ENCODE measurements at regions not wholly inside any gene's neighbourhood (a gene's known extent, or its start where the extent isn't known, plus 50 kb on each side); places are given as distances from the start of the nearest gene placed in this dataset.

- TF ChIP-seq POLR2A (IDR thresholded peaks at IDR 0.05; ENCODE audit: low read depth, low read length) (no peak), POLR2AphosphoS5 (IDR thresholded peaks at IDR 0.05; ENCODE audit: low read depth, low read length) (no peak), TAF1 (IDR thresholded peaks at IDR 0.05; ENCODE audit: borderline replicate concordance, low read depth, low read length) (no peak)
- FAIRE-seq (no peak), DNase-seq (ENCODE audit: insufficient read length) (no peak)
Observed at GRCh38 chr13:75920536-75920935, 284.4 kb downstream of the LMO7 start.

GRCh38 chr13:75919660-75920199, 283.6 kb downstream of the LMO7 start:
- DNase-seq (ENCODE audit: insufficient read length) (no peak), FAIRE-seq (no peak)
- no peak for TF ChIP-seq POLR2AphosphoS5 (IDR thresholded peaks at IDR 0.05; ENCODE audit: low read depth, low read length)
- TF ChIP-seq POLR2A (IDR thresholded peaks at IDR 0.05; ENCODE audit: low read depth, low read length) = no peak
- TF ChIP-seq TAF1 (IDR thresholded peaks at IDR 0.05; ENCODE audit: borderline replicate concordance, low read depth, low read length) = no peak

DNA sequence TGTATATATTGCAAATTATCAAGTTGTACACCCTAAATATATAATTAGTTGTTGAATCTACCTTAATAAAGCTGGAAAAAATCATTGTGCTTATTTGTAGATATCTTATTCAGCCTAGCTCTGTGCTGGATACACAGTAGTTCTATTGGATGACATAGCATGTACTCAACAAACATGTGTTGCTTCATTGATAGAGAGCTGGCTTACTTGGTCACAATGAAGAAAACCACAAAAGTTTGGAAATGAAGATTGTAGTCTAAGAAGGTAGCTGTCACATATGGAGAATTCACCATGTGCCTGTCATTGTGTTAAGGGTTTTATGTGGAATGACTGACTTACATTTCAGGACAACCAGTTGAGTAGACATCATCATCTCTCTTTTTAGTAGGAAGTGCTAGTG, 278.9 kb downstream of the LMO7 start:
- FAIRE-seq (no peak), DNase-seq (ENCODE audit: insufficient read length) (no peak)
- TF ChIP-seq POLR2AphosphoS5 (IDR thresholded peaks at IDR 0.05; ENCODE audit: low read depth, low read length) = no peak
- TF ChIP-seq POLR2A (IDR thresholded peaks at IDR 0.05; ENCODE audit: low read depth, low read length) = no peak
- no peak for TF ChIP-seq TAF1 (IDR thresholded peaks at IDR 0.05; ENCODE audit: borderline replicate concordance, low read depth, low read length)

DNA sequence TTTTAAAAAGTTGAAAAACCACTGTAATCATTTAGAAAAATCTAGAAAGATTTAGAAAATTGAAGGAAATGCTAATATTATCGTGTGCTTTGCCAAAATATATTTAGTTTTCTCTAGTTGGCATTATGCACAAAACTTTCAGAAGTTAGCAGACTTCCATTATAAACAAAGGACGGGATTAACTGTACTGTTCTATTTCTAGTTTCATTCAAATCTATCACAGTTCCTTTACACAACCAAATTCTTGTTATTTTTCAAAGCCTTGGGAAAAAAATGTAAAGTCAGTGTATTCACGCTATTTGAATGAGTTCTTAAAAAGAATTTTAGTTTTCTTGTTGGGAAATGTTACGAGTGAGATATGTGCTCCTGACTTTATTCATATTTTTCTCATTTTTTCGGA, 277.8 kb downstream of the LMO7 start:
- TF ChIP-seq POLR2A (IDR thresholded peaks at IDR 0.05; ENCODE audit: low read depth, low read length) = no peak
- no peak for TF ChIP-seq TAF1 (IDR thresholded peaks at IDR 0.05; ENCODE audit: borderline replicate concordance, low read depth, low read length)
- no peak for TF ChIP-seq POLR2AphosphoS5 (IDR thresholded peaks at IDR 0.05; ENCODE audit: low read depth, low read length)
- no peak for FAIRE-seq
- no peak for DNase-seq (ENCODE audit: insufficient read length)

DNA sequence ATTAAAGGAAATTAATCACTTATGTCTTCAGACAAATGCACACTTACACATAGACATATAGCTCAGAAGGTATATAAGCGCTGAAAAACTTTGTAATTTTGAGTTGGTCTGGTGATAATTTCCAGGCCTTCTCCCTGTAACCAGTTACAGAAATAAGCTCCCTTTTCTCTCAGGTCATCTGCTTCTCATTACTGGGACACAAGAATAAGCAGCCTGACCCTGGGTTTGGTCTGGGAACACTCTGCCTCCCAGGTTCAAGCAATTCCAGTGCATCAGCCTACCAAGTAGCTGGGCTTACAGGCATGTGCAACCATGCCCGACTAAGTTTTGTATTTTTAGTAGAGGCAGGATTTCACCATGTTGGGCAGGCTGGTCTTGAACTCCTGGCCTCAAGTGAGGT, 274.5 kb downstream of the LMO7 start:
- FAIRE-seq (no peak), DNase-seq (ENCODE audit: insufficient read length) (no peak)
- TF ChIP-seq POLR2A (IDR thresholded peaks at IDR 0.05; ENCODE audit: low read depth, low read length) (no peak), POLR2AphosphoS5 (IDR thresholded peaks at IDR 0.05; ENCODE audit: low read depth, low read length) (no peak), TAF1 (IDR thresholded peaks at IDR 0.05; ENCODE audit: borderline replicate concordance, low read depth, low read length) (no peak)
